Smooth muscle cell (in vitro differentiated cells): ENCODE measurements at regions not wholly inside any gene's neighbourhood (a gene's known extent, or its start where the extent isn't known, plus 50 kb on each side); places are given as distances from the start of the nearest gene placed in this dataset.
"Not testable (repeated sequence)": the region's sequence is repeated elsewhere in the genome, so short reads cannot be mapped to it uniquely, and the experiment has no call there.

Experiments used
- DNase-seq: peaks from one replicate; lab custom pipeline; 2025; ENCODE audit not compliant: unreplicated experiment; lab: John Stamatoyannopoulos, UW
- H2AFZ ChIP-seq: fragments of 200-600 bp; sonication (generic); 2 replicates; pipeline ENCODE4 v1.6.0; 2016; ENCODE audit warnings: antibody characterized with exemption, low read depth, mild to moderate bottlenecking
- H3F3A ChIP-seq: fragments of 200-600 bp; sonication (generic); 2 replicates; pipeline ENCODE4 v1.6.0; 2017; ENCODE audit warnings: antibody characterized with exemption, low read depth
- H3K27ac ChIP-seq: fragments of 200-600 bp; sonication (generic); 2 replicates; pipeline ENCODE4 v1.5.1; 2016; ENCODE audit warnings: low read depth, mild to moderate bottlenecking
- H3K27me3 ChIP-seq: fragments of 200-600 bp; sonication (generic); 2 replicates; pipeline ENCODE4 v1.6.1; 2016; ENCODE audit warnings: low read depth, mild to moderate bottlenecking
- H3K36me3 ChIP-seq: fragments of 200-600 bp; sonication (generic); 2 replicates; pipeline ENCODE4 v1.5.1; 2016; ENCODE audit warnings: low read depth
- H3K4me1 ChIP-seq: fragments of 200-600 bp; sonication (generic); 2 replicates; pipeline ENCODE4 v1.5.1; 2016; ENCODE audit warnings: low read depth
- H3K4me2 ChIP-seq: fragments of 200-600 bp; sonication (generic); 2 replicates; pipeline ENCODE4 v1.6.0; 2016; ENCODE audit warnings: mild to moderate bottlenecking
- H3K4me3 ChIP-seq: fragments of 200-600 bp; sonication (generic); 2 replicates; pipeline ENCODE4 v1.5.1; 2016; ENCODE audit warnings: mild to moderate bottlenecking
- H3K79me2 ChIP-seq: fragments of 200-600 bp; sonication (generic); 2 replicates; pipeline ENCODE4 v1.6.0; 2016; ENCODE audit warnings: low read depth, mild to moderate bottlenecking
- H3K9ac ChIP-seq: fragments of 200-600 bp; sonication (generic); 2 replicates; pipeline ENCODE4 v1.6.0; 2016; ENCODE audit warnings: low read depth
- H3K9me3 ChIP-seq: fragments of 200-600 bp; sonication (generic); replicated peaks from 2 replicates; pipeline ENCODE4 v1.5.1; 2016; ENCODE audit warnings: low read depth
- H4K20me1 ChIP-seq: fragments of 200-600 bp; sonication (generic); 2 replicates; pipeline ENCODE4 v1.6.0; 2016; ENCODE audit warnings: low read depth
- WGBS: methylation state at CpG from one replicate; pipeline ENCODE4 v1.1.7; 2016; ENCODE audit warnings: low lambda C conversion rate; 5-methylcytosine and 5-hydroxymethylcytosine counted together

DNA sequence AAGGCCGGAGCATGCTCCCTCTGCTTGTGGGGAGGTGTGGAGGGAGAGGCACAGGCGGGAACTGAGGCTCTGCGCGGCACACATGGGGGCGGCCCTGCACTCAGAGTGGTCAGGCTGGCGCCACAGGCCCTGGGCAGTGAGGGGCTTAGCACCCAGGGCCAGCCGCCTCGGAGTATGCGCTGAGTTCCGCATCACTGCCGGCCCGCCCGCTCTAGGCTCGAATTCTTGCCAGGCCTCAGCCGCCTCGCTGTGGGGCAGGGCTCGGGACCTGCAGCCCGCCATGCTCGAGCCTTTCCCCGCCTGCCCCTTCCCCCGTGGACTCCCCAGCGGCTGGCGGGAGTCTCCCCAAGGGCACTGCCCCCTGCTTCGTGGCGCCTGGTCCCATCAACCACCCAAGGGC is 905.9 kb downstream of the SPATA31A6 start:
- WGBS, result 93% methylated on average over 23 of the region's 25 CpGs
- not testable (repeated sequence) for H3K9me3 ChIP-seq, DNase-seq, H4K20me1 ChIP-seq, H3K9ac ChIP-seq, H3K4me2 ChIP-seq, H2AFZ ChIP-seq, H3K4me3 ChIP-seq, H3K36me3 ChIP-seq, H3K79me2 ChIP-seq, H3K4me1 ChIP-seq, H3K27ac ChIP-seq, H3K27me3 ChIP-seq, H3F3A ChIP-seq

DNA sequence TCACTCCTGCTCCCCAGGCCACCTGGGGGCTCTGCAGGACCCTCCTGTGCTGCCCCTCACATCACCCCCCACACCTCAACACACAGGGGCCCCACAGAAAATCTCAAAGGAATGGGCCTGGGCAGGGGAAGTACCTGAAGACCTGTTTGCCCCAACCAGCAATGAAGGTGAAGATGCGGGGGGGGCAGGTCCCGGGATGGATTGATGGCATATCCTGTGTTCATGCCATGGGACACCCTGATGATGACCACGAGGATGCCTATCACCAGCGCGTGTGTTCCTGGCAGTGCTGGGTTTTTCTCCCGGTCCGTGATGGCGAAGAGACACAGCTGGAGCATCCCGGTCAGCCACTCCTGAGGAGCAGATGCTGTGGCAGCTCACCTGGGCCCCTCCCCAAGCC is 926.9 kb downstream of the SPATA31A6 start:
- H2AFZ ChIP-seq, H3K4me3 ChIP-seq, H3K9ac ChIP-seq, H3K79me2 ChIP-seq, H3K27me3 ChIP-seq, H3K36me3 ChIP-seq, H3K27ac ChIP-seq, H4K20me1 ChIP-seq, H3F3A ChIP-seq, H3K9me3 ChIP-seq, H3K4me2 ChIP-seq, DNase-seq, H3K4me1 ChIP-seq: not testable (repeated sequence)
- 92% methylated on average over 4 of the region's 9 CpGs for WGBS

DNA sequence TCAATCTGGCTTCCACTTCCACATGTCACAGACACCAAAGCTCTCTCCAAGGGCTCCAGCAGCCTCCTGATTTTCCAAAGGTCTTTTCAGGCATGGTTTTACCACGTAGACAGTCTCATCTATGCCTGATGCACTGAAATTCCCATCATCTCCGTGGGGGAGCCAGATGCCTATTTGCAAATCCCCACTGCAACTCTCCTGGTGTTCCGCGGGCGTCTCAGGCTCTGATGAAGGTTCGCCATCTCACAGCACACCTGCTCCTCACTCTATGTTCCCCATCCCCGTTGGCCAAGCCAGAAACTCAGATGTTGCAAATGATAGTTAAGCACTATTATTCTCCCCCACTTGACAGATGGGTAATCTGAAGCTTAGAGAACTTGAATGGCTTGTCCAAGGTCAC is 929.4 kb downstream of the SPATA31A6 start:
- DNase-seq, H3K4me3 ChIP-seq, H3K4me1 ChIP-seq, H3K4me2 ChIP-seq, H3K9me3 ChIP-seq, H3K79me2 ChIP-seq, H3K27me3 ChIP-seq, H3K9ac ChIP-seq, H3F3A ChIP-seq, H3K36me3 ChIP-seq, H3K27ac ChIP-seq, H4K20me1 ChIP-seq, H2AFZ ChIP-seq: not testable (repeated sequence)
- WGBS, result 82% methylated on average over 7 of the region's 7 CpGs

DNA sequence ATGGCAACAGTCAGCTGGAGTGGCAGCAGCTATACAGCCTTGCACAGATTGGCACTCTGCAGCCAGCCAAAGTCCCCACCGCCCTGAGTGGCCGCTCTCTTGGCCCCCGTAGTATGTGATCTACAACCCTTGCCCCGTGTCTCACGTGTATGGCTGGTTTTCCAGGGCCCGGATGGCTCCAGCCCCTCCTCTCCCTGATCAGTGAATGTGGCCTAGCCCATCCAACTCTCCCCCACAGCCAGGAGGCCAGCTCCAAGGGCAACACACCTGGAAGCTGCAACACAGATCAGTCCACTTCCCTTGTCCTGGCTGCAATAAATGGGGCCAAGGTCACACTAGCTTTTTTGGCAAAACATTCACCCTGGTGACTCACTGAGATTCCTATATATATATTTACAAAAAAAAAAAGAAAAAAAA is 932.4 kb downstream of the SPATA31A6 start:
- H3K27me3 ChIP-seq, H2AFZ ChIP-seq, H3F3A ChIP-seq, H3K36me3 ChIP-seq, H3K4me3 ChIP-seq, H3K4me1 ChIP-seq, DNase-seq, H3K9ac ChIP-seq, H3K4me2 ChIP-seq, H3K27ac ChIP-seq, H3K9me3 ChIP-seq, H3K79me2 ChIP-seq, H4K20me1 ChIP-seq: not testable (repeated sequence)
- WGBS, result 85% methylated on average over 6 of the region's 6 CpGs

DNA sequence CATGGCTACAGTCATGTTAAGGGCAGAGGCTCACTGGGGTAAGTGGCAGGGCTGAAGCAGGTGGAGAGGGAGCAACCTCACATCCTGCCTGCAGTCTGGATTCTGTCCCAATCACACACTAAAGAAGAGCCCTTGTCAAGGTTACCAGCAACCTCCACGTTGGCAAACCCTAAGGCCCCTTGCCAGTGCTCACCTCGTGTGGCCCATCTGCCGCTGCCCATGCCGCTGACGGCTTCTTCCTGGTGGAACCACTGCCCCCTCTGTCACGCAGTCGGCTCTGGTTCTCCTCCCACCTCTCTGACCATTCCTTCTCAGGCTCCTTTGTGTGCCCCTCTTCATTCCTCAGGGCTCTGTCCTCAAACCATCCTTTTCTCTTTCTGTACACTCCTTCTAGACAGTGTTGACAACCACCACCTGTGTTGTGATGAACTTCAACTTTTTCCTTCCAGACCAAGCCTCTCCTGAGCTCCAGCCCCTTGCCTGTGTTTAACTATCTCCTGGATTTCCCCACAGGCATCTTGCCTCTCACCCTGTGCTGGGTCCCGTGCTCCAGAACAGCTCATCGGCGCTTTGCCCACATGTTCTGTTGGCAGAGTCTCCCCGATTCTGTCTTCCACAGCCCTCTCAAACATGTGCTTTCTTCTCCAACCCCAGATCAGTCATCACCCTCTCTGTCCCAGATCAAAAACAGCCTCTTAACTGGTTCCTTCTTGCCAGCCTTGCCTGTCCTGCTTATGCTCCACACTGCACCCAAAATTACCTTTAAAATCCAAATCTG is 934.8 kb downstream of the SPATA31A6 start:
- H4K20me1 ChIP-seq, H3K9ac ChIP-seq, H3K4me1 ChIP-seq, H3K4me2 ChIP-seq, H3K27me3 ChIP-seq, H3K27ac ChIP-seq, H3K79me2 ChIP-seq, H3K4me3 ChIP-seq, DNase-seq, H3F3A ChIP-seq, H2AFZ ChIP-seq, H3K9me3 ChIP-seq, H3K36me3 ChIP-seq: not testable (repeated sequence)
- WGBS, result 86% methylated on average over 9 of the region's 11 CpGs

DNA sequence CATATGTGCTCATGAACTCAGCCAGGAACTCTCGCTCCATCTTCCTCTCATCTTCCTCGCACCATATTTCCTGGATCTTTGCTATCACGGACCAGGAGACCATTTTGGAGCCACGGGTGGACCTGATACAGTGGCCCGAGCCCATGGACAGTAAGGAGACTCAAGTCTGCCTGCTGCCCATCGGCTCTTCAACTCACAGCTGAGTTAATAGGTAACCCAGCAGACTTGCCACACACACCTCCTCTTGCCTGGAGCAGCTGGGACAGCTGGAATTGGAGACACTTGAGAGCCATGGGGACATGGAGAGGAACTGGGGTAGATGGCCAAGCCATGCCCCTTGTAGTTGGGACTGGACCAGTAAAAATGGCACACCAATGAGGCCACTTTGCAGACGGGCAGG is 936.1 kb downstream of the SPATA31A6 start:
- 89% methylated on average over 6 of the region's 7 CpGs for WGBS
- not testable (repeated sequence) for DNase-seq, H3K27ac ChIP-seq, H3K36me3 ChIP-seq, H3K4me1 ChIP-seq, H2AFZ ChIP-seq, H3K9ac ChIP-seq, H3K4me3 ChIP-seq, H3F3A ChIP-seq, H3K4me2 ChIP-seq, H3K79me2 ChIP-seq, H3K9me3 ChIP-seq, H4K20me1 ChIP-seq, H3K27me3 ChIP-seq

DNA sequence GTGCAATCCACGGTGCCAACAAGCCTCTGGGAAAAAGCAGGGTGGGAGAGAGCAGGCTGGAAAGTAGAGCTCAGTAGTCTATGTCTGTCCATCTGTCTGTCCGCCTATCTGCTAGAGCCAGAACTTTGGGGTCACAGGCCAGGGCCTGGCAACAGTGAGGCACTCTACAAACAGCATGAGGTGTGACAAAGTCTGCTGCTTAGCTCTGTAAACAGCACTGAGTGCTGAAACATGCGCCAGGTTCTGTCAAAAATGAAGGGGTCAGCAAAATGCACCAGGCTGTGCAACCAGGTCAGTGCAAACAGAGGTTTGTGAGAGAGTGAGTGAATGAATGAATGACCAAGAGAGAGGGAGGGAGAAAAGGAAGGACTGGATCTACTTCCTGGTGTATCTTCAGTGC is 936.5 kb downstream of the SPATA31A6 start:
- H3K4me2 ChIP-seq, H3K27ac ChIP-seq, H3K79me2 ChIP-seq, H3K9ac ChIP-seq, H4K20me1 ChIP-seq, H2AFZ ChIP-seq, H3K9me3 ChIP-seq, H3K27me3 ChIP-seq, H3K4me1 ChIP-seq, H3F3A ChIP-seq, DNase-seq, H3K36me3 ChIP-seq, H3K4me3 ChIP-seq: not testable (repeated sequence)
- 79% methylated on average over 2 of the region's 3 CpGs for WGBS

DNA sequence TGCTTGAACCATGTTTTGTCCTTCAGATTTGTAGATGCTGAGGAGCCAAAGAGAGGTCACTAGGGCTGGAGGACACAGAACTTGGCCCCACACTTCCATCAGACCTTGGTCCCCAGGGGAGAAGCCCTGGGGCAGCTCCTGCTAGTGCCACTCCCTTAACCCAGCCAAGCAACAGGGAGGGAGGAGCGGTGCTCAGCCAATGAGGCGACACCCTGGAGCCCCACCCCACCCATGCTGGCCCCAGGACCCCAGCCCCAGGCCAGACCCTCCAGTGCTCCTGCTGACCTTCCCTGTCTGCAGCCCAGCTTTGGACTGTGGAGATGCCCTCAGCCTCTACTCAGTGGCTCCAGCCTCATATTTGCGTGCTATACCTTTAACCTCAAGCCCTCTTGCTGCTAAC is 942.4 kb downstream of the SPATA31A6 start:
- not testable (repeated sequence) for H3K4me2 ChIP-seq, H3K9ac ChIP-seq, H3K79me2 ChIP-seq, H2AFZ ChIP-seq, H3F3A ChIP-seq, H3K27ac ChIP-seq, H3K4me1 ChIP-seq, H3K9me3 ChIP-seq, H3K36me3 ChIP-seq, DNase-seq, H3K27me3 ChIP-seq, H4K20me1 ChIP-seq, H3K4me3 ChIP-seq
- 87% methylated on average over 3 of the region's 3 CpGs for WGBS
